ENCODE measurements at regions not wholly inside any gene's neighbourhood (a gene's known extent, or its start where the extent isn't known, plus 50 kb on each side); places are given as distances from the start of the nearest gene placed in this dataset.
"Not testable (repeated sequence)": the region's sequence is repeated elsewhere in the genome, so short reads cannot be mapped to it uniquely, and the experiment has no call there.

DNA sequence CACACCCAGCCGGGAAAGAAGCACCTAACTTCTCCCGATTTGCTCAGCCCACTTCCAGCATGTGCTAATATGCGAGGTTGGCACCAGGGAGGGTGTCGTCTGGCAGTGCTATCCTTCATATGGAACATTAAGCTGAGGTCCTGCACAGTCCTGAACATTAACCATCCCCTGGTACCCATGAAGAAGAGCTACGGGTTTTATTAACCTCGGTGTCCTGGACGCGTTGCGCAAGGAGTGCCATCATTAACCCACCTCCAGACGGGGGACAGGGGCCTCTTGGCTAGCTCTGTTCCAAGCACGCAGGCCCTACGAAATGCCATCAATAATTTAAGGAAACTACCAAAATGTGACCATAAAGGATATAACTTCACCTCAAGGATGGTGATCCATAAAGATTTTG is 193.5 kb downstream of the MAF start:
- DNase-seq (ENCODE audit: low spot score) = no peak

DNA sequence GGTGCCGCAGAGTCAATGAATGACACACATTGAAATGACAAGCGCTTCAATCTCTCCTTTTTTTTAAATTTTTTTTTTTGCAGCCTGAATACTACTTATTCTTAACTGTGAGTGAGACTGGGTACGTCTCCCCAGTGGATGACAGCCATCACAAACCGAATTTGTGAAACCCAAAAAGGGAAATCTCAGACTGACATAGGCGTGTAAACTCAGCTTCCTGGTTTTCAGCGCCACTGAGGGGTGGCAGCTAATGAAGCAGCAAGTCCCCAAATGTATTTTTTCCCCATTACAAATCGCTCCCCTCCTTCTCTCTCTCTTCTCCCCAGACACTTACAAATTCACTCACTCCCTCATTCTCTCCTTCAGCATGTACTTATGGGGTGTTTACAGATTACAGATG is 196.0 kb downstream of the MAF start:
- no peak for DNase-seq (ENCODE audit: low spot score)

DNA sequence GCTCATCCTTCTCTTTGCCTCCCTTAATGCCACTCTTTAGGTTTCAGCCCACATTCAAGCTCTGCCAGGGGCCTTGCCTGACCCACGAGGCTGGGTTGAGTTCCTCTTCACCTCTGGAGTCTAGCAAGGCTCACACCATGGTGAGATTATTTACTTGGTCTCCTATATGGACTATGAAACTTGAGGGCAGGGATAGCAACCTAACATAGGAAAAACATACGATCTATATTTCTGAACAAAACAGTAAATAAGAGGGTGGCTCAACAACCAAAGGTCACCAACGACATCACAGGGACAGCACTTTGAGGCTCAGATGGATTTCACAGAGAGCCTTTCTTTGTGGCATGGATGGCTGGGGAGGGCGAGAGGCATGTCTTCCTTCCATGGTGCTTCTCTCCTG is 197.0 kb downstream of the MAF start:
- DNase-seq (ENCODE audit: low spot score) = no peak

DNA sequence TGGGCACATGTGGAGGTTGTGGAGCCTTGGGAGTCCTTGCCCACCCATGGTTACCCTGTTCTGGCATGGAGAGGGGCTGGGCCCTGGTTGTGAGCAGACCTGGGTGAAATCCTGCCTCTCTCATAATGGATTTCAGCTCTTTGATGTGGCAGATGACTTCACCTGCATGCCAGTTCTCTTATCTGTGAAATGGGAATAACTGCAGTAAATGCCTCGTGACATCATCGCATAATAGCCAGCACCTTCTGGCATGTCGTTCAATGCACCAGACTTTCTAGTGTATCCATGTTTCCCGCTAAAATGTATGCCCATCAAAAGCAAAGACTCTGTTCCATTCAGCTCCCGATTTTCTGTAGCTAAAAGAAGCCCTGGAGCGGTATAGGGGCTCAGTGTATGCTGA is 197.6 kb downstream of the MAF start:
- DNase-seq (ENCODE audit: low spot score) = no peak

DNA sequence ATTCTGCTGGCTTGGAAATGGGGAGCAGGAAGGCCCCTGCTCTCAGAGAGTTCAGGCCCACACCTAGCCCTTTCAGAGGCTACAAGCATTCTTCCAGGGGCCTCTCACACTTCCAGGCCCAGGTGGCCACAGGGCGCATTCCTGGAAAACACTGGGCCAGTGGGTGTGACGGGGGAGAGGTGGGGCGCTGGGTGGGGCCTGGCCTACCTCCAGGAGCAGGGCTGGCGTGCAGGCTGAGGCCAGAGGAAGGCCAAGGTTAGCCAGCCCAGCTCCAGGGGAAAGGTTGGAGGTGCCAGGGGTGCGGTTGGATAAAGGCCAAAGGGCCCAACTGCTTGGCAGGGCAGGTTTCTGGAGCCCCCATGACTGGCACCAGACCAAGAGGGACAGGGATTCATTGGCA is 198.2 kb downstream of the MAF start:
- DNase-seq (ENCODE audit: low spot score) = no peak

DNA sequence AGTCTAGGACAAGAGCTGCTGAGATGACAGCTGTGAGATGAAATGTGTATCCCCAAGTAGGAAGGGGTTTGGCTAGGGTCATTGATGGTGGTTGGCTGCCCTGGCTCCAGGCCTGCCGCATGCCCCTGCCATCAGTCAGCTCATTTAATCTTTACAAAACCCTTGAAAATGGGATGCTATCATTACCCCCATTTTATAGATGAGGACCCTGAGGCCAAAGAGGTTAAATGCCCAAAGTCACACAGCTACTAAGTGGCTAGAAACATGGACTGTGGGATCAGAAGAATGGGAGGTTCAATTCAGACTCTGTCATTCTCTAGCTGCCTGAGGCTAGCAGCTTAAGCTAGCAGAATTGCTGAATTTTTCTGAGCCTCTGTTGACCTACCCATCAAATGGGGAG is 198.8 kb downstream of the MAF start:
- DNase-seq (ENCODE audit: low spot score) = no peak

DNA sequence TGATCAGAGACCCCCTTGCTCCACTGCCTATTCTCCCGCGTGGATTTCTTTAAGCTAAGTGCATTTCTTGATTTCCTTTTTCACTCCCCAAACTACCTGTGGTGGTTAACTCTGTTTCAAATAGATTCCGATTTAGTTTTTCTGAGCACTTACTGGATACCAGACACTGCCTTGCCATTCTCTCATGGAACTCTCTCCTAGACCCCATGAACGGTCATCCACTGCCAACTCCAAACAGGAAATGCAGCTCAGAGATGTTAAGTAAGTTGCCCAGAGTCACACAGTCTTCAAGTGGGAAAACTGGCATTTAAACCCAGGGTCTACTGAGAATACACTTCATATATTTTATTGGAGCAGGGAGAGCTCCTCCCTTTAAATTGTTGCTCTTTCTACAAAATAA is 199.4 kb downstream of the MAF start:
- no peak for DNase-seq (ENCODE audit: low spot score)

DNA sequence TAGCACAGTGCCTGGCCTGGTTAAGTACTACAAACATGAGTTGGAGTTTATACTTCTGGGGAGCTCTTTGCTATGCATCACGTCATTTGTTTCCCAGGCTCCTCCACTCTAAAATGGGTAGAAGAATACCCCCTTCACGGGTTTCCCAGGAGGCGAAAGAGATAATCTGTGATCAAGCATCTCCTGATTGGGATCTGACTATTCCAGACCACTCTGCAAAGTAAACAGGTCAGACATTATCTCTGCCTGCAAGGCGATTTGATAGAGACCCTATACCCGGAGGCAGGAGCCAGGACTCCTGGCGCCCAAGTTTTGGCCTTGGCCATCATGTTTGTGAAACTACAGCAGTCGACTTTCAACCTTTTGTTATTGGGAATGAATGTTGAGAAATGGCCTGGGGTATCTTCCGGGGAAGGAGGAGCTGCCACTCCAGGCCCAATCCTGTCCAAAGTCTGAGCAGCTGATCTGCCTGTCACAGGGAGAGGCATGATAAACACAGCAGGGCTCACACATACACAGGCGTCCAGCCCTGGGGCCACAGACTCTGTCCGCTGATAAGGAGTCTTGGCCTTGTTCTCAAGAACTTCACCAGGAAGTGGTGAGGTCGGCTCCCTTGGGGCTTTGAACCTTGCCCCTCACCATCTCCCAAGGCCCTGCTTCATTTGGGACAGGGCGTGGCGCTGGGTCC is 199.9 kb downstream of the MAF start:
- no peak for DNase-seq (ENCODE audit: low spot score)

DNA sequence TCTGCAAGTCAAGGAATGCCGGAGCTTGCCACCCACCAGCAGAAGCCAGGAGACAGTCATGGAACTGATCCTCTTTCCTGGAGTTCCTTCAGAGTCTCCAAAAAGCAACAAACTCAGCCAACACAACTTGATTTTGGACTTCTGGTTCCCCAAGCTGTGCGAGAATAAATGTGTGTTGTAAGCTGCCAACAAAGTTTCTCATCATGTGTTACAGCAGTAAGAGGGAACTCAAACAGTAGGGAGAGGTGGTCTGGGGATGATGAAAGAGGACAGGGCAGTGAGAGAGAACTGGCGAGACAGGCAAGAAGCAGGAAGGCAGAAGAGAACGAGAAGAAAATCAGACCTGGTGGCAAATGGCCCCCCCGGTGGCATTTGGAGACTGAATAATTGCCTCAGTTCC is 204.9 kb downstream of the MAF start:
- no peak for DNase-seq (ENCODE audit: low spot score)

DNA sequence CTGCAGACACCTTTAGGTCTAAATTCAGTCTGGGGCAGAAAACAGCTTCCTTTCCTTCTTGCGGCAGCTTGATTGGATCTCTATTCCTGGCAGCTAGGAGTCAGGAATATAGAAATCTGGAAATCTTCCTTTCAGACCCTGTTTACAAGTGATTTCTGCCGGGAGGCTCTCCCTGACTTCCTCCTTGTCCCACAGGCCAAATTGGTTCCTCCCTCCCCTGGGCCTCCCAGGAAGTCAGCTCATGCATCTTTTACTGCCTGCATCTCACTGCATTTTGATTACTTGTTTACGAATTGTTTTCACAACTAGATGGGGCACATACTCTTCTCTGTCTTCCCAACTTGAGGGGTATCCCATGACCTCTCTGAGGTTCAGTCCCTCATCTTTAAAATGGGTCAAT is 206.3 kb downstream of the MAF start:
- no peak for DNase-seq (ENCODE audit: low spot score)

DNA sequence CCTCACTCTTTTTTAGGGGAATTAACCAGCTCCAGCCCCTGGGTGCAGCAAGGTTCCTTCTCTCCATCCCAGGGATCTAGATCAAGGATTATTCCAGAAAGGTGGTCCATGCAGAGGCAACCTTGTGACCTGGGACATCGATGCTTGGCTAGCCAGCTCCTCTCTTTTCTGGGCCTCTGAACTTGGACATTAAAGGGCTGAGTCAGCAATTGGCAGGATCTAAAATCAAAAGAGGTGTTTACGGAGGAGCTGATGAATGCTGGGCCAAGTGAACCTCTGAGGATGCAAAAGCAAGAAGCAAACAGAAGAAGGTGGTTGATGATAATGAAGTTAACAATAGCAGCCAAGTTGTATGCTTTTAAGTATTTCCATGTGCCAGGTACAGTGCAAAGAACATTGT is 207.0 kb downstream of the MAF start:
- no peak for DNase-seq (ENCODE audit: low spot score)

DNA sequence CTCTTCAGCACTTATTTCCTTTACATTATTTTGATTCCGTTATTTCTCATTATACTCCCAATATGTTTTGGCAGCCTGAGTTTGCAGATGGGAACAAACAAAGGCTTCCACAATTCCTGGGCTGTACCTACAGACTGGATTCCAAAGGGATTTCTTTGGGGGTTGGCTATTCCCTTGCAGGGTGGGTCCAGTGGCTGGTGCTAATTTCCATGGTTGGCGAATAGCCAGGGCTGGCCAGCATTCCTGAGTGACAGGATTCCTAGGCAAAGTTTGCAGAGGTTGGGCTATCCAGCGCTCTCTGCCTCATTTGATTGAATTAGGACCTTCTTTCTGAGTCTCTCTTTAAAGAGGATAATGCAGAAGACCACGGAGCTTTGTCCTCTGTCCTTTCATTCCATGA is 207.4 kb downstream of the MAF start:
- DNase-seq (ENCODE audit: low spot score) = no peak

DNA sequence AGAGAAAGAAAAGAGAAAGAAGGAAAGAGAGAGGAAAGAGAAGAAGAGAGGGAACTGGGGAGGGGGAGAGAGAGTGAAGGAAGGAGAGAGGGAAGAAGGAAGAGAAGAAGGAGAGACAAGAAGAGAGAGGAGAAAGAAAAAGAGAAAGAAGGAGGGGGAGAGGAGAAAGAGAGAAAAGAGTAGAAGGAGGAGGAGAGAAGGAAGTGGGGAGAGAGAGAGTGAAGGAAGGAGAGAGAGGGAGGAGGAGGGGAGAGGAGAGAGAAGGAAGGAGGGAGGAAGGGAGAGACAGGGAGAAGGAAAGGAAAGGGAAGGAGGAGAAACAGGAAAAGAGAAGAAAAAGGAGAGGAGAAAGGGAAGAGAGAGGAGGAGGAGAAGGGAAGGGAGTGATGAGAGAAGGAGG is 208.5 kb downstream of the MAF start:
- no peak for DNase-seq (ENCODE audit: low spot score)

DNA sequence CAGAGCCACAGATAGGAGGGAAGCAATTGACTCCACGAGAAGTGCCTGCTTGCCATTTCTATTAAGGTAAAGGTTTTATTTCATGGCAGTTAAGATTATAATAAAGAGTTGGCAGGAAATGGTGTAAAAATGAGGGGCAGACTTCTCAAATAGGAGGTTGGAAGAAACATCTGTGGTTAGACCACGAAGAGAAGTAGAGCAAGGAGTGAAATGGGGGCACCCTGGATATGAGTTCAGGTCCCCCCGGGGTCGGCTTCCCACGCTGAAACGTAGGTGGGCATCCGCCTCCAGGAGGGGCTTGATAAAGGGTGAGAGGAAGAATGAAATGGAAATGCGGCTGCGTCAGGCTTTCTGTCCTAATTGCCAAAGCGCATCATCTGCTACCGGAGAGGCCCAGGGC is 209.1 kb downstream of the MAF start:
- no peak for DNase-seq (ENCODE audit: low spot score)

DNA sequence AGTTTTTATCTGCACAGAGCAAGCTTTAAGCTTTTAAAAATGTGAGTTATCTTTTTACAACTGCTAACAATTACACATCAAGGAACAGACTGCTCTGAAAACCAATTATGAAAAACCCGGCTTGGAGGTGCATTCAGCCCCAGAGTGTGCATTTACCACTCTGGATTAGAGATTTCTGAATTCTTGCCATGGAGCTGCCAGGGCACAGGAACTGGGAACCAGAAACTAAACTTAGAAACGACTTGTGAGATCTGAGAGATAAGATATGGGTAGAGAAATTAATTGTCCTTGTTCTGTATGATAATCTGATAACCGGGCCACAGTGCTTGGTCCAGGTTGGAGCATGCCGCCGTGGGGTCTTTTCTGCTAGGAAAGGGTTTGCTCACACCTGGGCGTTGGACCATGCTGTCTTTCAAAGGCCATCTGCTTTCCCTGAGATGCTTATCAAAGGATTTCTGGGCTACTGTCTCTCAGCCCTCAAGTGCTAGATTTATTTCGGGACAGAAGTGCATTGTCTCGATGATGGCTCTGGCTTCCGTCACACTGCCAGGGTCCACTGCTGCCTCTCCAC is 210.0 kb downstream of the MAF start:
- DNase-seq (ENCODE audit: low spot score) = no peak

DNA sequence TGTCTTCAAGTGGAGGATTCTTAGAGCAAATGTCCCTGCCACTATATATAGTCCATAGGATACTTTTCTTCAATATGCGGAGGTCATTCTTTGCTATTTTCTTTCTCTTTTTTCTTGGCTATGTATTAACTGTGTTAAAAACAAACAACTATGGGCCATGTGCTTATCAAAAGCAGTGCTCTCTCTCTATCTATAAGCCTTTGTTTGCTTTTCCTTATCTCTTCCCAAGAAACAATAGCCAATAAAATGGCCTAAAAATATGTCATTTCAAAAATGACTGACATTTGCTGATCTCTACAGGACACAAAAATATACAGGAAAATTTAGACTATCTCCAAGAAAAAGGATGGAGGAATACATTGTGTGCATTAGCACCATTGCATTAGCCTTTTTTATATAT is 212.1 kb downstream of the MAF start:
- no peak for DNase-seq (ENCODE audit: low spot score)

DNA sequence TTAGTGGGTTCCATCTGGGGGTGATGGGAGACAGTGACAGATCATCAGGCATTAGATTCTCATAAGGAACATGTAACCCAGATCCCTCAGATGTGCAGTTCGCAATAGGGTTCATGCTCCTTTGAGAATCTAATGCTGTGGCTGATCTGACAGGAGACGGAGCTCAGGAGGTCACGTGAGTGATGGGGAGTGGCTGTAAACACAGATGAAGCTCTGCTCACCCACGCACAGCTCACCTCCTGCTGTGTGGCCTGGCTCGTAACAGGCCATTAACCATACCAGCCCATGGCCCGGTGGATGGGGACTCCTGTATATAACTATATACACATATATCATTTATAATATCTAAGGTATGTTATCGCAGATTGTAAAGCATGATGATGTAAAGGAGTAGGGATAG is 214.2 kb downstream of the MAF start:
- no peak for DNase-seq (ENCODE audit: low spot score)

DNA sequence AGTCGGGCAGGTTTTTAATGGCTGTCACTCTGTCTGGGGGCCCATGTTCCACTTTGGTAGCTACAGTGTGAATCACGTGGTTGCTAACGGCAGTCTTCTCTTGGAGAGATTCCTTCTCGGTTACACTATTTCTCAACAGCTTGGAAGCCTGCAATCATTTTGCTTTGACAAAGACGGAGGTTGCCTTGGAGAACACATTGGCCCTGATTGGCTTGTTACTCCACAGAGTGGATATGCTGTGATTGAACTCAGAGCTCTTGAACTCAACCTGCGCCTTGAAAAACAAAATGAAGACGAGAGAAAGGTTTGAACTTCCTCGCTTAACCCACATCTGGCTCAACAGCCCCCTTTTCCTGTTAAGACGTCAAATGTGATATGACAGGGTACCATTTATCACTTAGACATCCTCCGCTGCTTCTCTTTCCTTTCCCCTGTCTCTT is 218.9 kb downstream of the MAF start:
- DNase-seq (ENCODE audit: low spot score) = no peak

DNA sequence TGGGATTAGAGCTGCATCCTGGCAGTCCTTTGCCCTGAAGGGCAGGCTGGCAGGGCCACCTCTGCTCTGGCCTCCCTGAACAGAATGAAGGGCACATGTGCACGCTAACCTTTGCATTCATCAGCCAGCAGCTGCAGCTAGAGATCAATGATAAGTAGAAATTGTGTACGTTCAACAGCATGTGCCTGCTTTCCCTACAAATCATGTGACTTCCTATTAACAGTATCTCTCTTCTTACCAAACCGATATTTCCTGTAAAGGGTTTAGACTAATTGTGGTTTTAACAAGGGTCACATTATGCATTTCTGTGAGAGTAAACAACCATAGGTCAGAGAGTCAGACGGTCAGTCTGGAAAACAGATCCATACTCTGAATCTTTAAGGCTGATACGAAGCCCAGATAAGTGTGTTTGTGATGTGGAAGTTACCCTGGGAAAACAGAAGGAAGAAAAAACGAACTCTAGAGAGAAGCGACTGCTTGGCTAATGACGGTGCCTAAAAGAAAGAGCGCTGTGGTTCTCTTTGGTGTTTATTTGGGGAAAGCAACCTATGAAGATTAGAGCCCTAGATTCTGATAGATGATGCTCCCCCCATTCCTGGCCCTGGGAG is 219.4 kb downstream of the MAF start:
- DNase-seq (ENCODE audit: low spot score) = no peak

DNA sequence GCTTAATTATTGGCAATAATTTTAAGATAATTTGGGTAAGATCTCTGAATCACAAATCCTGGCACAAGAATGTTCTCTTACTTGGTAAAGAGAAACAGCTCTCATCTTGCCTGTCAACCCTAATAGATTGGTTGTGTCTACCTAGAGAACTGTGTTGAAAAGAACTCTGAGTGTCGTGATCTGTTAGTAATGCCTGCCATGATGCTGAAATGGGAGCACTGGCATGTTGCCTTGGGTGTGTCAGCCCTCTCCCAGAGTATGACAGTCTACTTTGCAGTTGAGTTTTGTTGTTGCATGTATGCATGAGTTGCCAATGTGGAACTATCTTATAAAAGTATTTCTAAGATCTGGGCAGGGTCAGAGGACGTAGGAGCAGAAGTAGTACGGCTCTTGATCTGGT is 221.4 kb downstream of the MAF start:
- no peak for DNase-seq (ENCODE audit: low spot score)

DNA sequence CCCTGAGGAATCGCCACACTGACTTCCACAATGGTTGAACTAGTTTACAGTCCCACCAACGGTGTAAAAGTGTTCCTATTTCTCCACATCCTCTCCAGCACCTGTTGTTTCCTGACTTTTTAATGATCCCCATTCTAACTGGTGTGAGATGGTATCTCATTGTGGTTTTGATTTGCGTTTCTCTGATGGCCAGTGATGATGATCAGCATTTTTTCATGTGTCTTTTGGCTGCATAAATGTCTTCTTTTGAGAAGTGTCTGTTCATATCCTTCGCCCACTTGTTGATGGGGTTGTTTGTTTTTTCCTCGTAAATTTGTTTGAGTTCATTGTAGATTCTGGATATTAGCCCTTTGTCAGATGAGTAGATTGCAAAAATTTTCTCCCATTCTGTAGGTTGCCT is 223.5 kb downstream of the MAF start:
- DNase-seq (ENCODE audit: low spot score) = not testable (repeated sequence)

DNA sequence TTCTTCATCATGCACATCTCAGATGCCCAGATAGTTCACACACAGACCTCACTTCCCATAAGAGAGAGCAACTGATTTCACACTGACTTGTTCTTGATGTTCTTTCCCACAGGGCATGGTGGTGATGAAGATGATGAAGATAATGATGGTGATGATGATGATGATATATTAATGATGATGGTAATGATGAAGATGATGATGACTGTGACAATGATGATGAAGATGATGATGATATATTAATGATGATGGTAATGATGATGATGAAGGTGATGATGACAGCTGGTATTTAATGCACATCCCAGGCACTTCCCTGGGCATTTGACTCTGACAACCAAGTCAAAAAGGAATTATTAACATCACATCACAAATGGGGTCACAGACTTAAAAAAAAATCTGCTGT is 225.2 kb downstream of the MAF start:
- DNase-seq (ENCODE audit: low spot score) = no peak

DNA sequence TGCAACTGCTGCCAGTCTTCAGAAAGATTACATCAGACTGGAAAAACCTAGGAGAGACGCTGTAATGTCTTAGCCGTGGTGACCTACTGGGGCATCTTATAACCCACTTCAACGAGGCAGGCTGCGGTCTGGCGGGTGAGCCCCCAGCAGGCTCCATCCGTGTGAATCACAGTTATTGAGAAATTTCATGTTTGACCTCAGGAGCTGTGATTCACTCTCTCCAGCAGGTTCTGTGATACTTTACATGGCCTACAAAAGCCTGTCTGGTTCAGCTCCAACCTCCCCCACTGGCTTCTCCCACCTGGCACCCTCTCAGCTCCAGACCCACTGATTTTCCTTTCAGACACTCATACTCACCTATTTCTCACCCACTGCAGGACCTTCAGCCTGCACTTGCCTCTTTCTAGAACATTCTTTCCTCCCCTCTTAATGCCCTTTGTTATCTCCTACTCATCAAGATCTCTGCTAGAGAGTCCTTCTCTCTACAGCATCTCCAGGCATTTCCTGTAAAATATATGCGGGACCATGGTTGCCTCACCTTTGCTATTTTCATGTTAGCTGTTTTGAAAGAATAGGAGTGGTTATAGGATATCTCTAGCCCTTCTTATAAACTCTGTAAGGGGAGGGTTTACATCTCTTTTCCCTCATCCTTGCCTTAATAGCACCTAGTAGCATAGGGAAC is 227.9 kb downstream of the MAF start:
- peak; percentile 41 for DNase-seq (ENCODE audit: low spot score)
